Neural progenitor cell (in vitro differentiated cells): ENCODE measurements at regions not wholly inside any gene's neighbourhood (a gene's known extent, or its start where the extent isn't known, plus 50 kb on each side); places are given as distances from the start of the nearest gene placed in this dataset.

ENCODE experiments used
- EZH2 ChIP-seq: fragments of 200-600 bp; sonication (generic); IDR thresholded peaks from 2 replicates; pipeline ENCODE4 v1.6.1; 2017; ENCODE audit warnings: antibody characterized with exemption, mild to moderate bottlenecking, moderate library complexity
- EZH2phosphoT487 ChIP-seq: fragments of 200-600 bp; sonication (generic); IDR thresholded peaks from 2 replicates; pipeline ENCODE4 v1.6.1; 2017; ENCODE audit warnings: antibody characterized with exemption
- TF ChIP-seq, protein P1 (sequence below): fragments of 200-600 bp; sonication (generic); IDR thresholded peaks from 2 replicates; pipeline ENCODE4 v1.5.1; 2017; ENCODE audit warnings: antibody characterized with exemption, mild to moderate bottlenecking

DNA sequence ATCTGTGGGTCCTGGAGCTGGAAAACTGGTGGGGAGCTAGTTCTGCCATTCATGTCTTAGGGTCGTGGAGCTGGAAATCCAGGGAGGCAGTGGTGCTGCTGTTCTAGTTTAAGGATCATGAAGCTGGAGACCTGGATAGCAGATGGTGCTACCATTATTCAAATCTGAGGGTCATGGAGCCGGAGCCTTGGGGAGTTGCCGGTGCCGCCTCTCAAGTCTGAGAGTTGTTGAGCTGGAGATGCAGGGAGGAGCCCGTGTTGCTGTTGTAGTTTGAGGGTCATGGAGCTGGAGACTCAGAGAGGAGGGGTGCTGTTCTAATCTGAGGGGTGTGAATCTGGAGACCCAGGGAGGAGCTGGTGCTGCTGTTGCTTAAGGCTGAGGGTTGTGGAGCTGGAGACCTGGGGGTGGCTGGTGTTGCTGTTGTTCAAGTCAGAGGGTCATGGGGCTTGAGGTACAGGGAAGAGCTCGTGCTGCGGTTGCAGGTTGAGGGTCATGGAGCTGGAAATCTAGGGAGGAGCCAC, 86.0 kb upstream of the ZNF479 start:
- TF ChIP-seq, protein P1, sequence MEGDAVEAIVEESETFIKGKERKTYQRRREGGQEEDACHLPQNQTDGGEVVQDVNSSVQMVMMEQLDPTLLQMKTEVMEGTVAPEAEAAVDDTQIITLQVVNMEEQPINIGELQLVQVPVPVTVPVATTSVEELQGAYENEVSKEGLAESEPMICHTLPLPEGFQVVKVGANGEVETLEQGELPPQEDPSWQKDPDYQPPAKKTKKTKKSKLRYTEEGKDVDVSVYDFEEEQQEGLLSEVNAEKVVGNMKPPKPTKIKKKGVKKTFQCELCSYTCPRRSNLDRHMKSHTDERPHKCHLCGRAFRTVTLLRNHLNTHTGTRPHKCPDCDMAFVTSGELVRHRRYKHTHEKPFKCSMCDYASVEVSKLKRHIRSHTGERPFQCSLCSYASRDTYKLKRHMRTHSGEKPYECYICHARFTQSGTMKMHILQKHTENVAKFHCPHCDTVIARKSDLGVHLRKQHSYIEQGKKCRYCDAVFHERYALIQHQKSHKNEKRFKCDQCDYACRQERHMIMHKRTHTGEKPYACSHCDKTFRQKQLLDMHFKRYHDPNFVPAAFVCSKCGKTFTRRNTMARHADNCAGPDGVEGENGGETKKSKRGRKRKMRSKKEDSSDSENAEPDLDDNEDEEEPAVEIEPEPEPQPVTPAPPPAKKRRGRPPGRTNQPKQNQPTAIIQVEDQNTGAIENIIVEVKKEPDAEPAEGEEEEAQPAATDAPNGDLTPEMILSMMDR, result no peak
- no peak for TF ChIP-seq EZH2
- no peak for TF ChIP-seq EZH2phosphoT487
